HCT116 (cell line): ENCODE measurements at regions not wholly inside any gene's neighbourhood (a gene's known extent, or its start where the extent isn't known, plus 50 kb on each side); places are given as distances from the start of the nearest gene placed in this dataset.

Experiments
- CEBPB ChIP-seq: IDR thresholded peaks from 2 replicates; pipeline ENCODE4 v1.6.1; 2012; ENCODE audit warnings: low read depth
- EZH2 ChIP-seq: fragments of 200-600 bp; sonication (generic); IDR thresholded peaks from 2 replicates; pipeline ENCODE4 v1.6.1; 2017; ENCODE audit warnings: antibody characterized with exemption, mixed run types
- POLR2A ChIP-seq: IDR thresholded peaks from 2 replicates; pipeline ENCODE4 v1.7.0; 2011; ENCODE audit warnings: borderline replicate concordance; ENCODE audit not compliant: insufficient read depth, insufficient read length; ENCODE audit errors: extremely low read depth
- SP1 ChIP-seq: IDR thresholded peaks from 2 replicates; pipeline ENCODE4 v1.6.1; 2012; ENCODE audit warnings: low read depth
- TF ChIP-seq, protein P1 (sequence below), 3 experiments: fragments of 200-600 bp in 1 of 3; sonication (generic) in 1 of 3; IDR thresholded peaks in 2 of 3; conservative IDR thresholded peaks in 1 of 3; 2 replicates each; pipeline ENCODE4 v1.5.1; 2012 to 2017; ENCODE audit warnings: low read depth in 2 of 3, low read length in 2 of 3, antibody characterized with exemption in 1 of 3, borderline replicate concordance in 1 of 3, control low read depth in 1 of 3, mild to moderate bottlenecking in 1 of 3, mixed read lengths in 1 of 3, mixed run types in 1 of 3, moderate library complexity in 1 of 3; ENCODE audit not compliant: insufficient read depth in 1 of 3

DNA sequence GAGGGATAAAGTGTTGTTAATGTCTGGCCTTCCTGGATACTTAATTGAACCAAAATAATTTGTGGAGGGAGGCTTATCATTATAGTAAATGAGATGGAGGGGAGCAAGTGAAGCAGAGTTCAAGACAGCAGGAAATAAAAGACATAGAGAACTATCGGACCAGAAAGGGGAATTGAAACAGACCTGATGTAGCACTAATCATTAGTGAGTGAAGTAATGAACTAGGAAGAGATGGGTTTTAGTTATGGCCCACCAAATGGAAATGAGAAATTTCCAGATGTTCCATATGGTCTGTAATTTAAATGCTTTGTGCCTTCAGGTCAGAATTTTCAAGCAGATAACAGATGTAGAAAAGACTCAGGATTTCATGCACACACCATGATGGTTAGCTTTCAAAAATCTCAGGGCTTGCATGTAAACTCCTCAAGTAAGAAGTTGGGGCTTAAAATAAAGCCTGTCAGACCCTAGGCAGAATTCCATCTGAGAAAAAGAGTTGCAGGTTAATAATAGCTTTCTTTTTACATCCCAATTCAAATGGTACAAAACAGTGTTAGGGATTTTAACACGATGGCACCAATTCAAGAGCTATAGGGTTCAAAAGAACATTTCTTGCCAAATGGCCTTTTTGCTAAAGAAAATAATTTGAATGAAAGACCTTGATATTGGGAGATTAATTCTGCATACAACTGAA lies 355.8 kb downstream of the FSCB start:
- no peak for TF ChIP-seq POLR2A
- TF ChIP-seq, protein P1, sequence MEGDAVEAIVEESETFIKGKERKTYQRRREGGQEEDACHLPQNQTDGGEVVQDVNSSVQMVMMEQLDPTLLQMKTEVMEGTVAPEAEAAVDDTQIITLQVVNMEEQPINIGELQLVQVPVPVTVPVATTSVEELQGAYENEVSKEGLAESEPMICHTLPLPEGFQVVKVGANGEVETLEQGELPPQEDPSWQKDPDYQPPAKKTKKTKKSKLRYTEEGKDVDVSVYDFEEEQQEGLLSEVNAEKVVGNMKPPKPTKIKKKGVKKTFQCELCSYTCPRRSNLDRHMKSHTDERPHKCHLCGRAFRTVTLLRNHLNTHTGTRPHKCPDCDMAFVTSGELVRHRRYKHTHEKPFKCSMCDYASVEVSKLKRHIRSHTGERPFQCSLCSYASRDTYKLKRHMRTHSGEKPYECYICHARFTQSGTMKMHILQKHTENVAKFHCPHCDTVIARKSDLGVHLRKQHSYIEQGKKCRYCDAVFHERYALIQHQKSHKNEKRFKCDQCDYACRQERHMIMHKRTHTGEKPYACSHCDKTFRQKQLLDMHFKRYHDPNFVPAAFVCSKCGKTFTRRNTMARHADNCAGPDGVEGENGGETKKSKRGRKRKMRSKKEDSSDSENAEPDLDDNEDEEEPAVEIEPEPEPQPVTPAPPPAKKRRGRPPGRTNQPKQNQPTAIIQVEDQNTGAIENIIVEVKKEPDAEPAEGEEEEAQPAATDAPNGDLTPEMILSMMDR (IDR thresholded peaks at IDR 0.05 in 2 of 3, conservative IDR thresholded peaks at IDR 0.05 in 1 of 3; ENCODE audit: borderline replicate concordance in 1 of 3, insufficient read depth in 1 of 3, low read depth in 2 of 3, low read length in 2 of 3), result no peak
- no peak for TF ChIP-seq CEBPB
- TF ChIP-seq EZH2, result no peak
- no peak for TF ChIP-seq SP1
